GM10266 (cell line): ENCODE measurements at regions not wholly inside any gene's neighbourhood (a gene's known extent, or its start where the extent isn't known, plus 50 kb on each side); places are given as distances from the start of the nearest gene placed in this dataset.

ENCODE experiments used
- DNase-seq: peaks from one replicate; pipeline ENCODE4 v3.0.0; 2012; ENCODE audit errors: extremely low spot score
- CTCF ChIP-seq: IDR thresholded peaks from 2 replicates; pipeline ENCODE4 v1.5.1; 2012; ENCODE audit warnings: mild to moderate bottlenecking, low read depth; ENCODE audit not compliant: control insufficient read depth, insufficient read depth; ENCODE audit errors: missing control alignments

DNA sequence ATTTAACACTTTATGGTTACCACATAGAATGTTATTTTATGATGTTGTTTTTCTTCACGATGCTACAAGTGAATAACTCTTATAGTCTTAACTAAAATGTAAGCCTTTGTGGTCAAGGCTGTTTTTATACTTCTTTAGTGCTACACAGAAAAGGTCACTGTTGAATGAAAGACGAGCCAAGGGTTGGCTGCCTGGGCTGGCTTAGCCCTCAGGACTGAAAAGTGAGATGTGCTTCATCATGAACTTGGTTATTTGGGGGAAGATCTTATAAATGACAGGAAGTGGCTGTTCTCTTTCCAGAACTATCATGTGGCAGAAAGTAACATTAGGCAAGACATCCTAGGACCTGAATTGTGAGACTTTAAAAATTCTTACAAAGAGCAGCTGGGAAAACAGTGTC is 404.0 kb downstream of the BTBD3 start:
- no peak for TF ChIP-seq CTCF
- no peak for DNase-seq

DNA sequence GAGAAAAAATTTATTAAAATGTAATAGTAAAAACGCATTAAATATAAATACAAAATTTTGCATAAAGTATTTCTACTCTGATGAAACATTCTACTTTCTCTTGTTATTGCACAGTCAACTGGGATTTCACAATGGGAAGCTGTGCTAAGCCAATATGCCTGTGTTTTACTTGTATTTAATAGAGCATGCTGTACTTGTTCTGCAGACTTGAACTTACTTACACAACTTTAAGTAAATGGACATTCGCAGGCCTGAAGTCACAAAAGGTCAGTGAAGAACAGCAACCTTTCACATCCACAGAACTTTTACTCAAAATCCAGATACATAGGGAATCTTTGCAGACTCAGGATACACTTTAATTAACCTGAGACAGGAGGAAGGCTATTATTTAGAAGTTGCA is 409.5 kb downstream of the BTBD3 start:
- no peak for TF ChIP-seq CTCF
- DNase-seq, result no peak

DNA sequence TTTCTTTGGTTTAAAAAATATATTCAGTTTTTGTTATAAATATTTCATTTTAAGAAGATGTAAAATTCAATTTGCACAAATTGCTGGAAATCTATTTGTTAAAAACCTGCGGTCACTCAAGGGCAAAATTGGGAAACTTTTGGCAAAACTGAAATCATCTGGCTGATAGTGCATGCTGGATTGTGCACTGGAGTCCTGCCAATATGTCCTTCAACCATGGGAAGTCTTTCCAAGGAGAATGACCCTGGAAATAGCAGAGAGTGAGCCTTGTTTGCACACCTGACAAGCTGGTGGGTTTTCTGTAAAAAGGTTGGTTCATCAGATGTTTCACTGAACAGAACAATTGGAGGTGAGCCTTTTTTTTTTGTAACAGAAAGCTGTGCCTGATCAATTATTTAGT is 413.5 kb downstream of the BTBD3 start:
- no peak for TF ChIP-seq CTCF
- no peak for DNase-seq

- no peak for TF ChIP-seq CTCF
- DNase-seq, result no peak
These were observed 419.9 kb downstream of the BTBD3 start for GRCh38 chr20:12337601-12338000.

GRCh38 chr20:12345978-12346377 is 428.3 kb downstream of the BTBD3 start:
- no peak for DNase-seq
- TF ChIP-seq CTCF, result no peak

- DNase-seq, result no peak
- no peak for TF ChIP-seq CTCF
These were observed 436.1 kb downstream of the BTBD3 start for GRCh38 chr20:12353842-12354241.

DNA sequence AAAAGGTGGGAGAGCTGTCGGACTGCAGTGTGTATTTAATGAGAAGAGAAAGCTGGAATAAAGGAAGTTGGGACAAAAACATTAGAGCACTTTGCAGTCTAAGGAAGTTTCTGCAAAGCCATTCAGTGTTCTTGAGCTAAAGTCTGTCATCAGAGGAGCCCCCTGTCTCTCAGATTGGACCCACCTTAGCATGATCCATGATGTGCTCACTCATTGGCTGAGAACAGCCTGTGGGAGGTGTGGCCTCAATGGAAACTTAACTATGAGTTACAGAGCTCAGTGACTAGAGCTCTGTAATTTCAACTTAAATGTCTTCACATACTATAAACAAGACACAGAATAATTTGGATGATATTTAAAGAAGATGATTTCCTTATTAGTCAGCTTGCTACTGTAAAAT is 437.0 kb downstream of the BTBD3 start:
- TF ChIP-seq CTCF, result no peak
- DNase-seq, result no peak
